GM12878 (cell line): ENCODE measurements at regions not wholly inside any gene's neighbourhood (a gene's known extent, or its start where the extent isn't known, plus 50 kb on each side); places are given as distances from the start of the nearest gene placed in this dataset.

ENCODE experiments used
- ATF7 ChIP-seq: fragments of 450-650 bp; IDR thresholded peaks from 2 replicates; pipeline ENCODE4 v1.6.1; 2016; ENCODE audit warnings: low read depth, mild to moderate bottlenecking
- BCL11A ChIP-seq: IDR thresholded peaks from 2 replicates; pipeline ENCODE4 v1.6.1; 2011; ENCODE audit warnings: low read depth, low read length
- CBFB ChIP-seq: IDR thresholded peaks from 2 replicates; pipeline ENCODE4 v1.6.1; 2016; ENCODE audit warnings: antibody characterized with exemption, low read depth
- NFIC ChIP-seq: IDR thresholded peaks from 2 replicates; pipeline ENCODE4 v1.6.1; 2012; ENCODE audit warnings: low read depth, mild to moderate bottlenecking, inconsistent platforms, low read length, moderate library complexity
- POLR2AphosphoS5 ChIP-seq: IDR thresholded peaks from 2 replicates; pipeline ENCODE4 v1.6.1; 2011; ENCODE audit warnings: mild to moderate bottlenecking, low read length, inconsistent platforms
- RAD21 ChIP-seq: IDR thresholded peaks from 2 replicates; pipeline ENCODE4 v1.6.1; 2011; ENCODE audit warnings: mild to moderate bottlenecking, low read depth, low read length, moderate library complexity; ENCODE audit not compliant: insufficient read depth
- STAT1 ChIP-seq: fragments of 450-650 bp; conservative IDR thresholded peaks from 2 replicates; pipeline ENCODE4 v1.6.1; 2014; ENCODE audit warnings: antibody characterized with exemption, mild to moderate bottlenecking
- TF ChIP-seq, protein P1 (sequence below): fragments of 450-650 bp; IDR thresholded peaks from 2 replicates; pipeline ENCODE4 v1.6.1; 2018; ENCODE audit warnings: mild to moderate bottlenecking, low read depth, moderate library complexity; ENCODE audit not compliant: partially characterized antibody
- TF ChIP-seq, protein P2 (sequence below): fragments of 450-650 bp; IDR thresholded peaks from 2 replicates; pipeline ENCODE4 v1.6.1; 2016; ENCODE audit warnings: mild to moderate bottlenecking
- TF ChIP-seq, protein P3 (sequence below): fragments of 450-650 bp; formaldehyde crosslinking; IDR thresholded peaks from 2 replicates; pipeline ENCODE4 v1.5.0; 2022; ENCODE audit warnings: mild to moderate bottlenecking, missing genetic modification characterization

DNA sequence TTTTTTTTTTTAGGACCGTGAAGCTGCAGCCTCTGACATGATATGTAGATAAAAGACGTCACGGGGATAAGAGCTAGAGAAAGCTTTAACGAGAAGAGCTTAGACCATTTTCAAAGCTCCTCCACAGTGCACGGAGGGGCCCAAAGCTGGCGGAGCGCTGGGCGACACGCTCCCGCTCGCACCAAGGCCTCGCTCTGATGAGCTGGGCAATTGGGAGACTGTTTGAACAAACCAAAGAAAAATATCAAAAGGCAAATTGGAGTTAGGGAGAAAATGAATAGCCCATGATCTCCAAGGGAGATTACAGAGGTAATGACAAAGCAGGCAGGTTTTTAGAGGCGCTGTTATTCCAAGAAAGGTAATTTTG is 179.4 kb downstream of the SREK1 start (continued):
- TF ChIP-seq, protein P1, sequence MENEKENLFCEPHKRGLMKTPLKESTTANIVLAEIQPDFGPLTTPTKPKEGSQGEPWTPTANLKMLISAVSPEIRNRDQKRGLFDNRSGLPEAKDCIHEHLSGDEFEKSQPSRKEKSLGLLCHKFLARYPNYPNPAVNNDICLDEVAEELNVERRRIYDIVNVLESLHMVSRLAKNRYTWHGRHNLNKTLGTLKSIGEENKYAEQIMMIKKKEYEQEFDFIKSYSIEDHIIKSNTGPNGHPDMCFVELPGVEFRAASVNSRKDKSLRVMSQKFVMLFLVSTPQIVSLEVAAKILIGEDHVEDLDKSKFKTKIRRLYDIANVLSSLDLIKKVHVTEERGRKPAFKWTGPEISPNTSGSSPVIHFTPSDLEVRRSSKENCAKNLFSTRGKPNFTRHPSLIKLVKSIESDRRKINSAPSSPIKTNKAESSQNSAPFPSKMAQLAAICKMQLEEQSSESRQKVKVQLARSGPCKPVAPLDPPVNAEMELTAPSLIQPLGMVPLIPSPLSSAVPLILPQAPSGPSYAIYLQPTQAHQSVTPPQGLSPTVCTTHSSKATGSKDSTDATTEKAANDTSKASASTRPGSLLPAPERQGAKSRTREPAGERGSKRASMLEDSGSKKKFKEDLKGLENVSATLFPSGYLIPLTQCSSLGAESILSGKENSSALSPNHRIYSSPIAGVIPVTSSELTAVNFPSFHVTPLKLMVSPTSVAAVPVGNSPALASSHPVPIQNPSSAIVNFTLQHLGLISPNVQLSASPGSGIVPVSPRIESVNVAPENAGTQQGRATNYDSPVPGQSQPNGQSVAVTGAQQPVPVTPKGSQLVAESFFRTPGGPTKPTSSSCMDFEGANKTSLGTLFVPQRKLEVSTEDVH = no peak
- TF ChIP-seq, protein P2, sequence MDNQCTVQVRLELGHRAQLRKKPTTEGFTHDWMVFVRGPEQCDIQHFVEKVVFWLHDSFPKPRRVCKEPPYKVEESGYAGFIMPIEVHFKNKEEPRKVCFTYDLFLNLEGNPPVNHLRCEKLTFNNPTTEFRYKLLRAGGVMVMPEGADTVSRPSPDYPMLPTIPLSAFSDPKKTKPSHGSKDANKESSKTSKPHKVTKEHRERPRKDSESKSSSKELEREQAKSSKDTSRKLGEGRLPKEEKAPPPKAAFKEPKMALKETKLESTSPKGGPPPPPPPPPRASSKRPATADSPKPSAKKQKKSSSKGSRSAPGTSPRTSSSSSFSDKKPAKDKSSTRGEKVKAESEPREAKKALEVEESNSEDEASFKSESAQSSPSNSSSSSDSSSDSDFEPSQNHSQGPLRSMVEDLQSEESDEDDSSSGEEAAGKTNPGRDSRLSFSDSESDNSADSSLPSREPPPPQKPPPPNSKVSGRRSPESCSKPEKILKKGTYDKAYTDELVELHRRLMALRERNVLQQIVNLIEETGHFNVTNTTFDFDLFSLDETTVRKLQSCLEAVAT = no peak
- TF ChIP-seq, protein P3, sequence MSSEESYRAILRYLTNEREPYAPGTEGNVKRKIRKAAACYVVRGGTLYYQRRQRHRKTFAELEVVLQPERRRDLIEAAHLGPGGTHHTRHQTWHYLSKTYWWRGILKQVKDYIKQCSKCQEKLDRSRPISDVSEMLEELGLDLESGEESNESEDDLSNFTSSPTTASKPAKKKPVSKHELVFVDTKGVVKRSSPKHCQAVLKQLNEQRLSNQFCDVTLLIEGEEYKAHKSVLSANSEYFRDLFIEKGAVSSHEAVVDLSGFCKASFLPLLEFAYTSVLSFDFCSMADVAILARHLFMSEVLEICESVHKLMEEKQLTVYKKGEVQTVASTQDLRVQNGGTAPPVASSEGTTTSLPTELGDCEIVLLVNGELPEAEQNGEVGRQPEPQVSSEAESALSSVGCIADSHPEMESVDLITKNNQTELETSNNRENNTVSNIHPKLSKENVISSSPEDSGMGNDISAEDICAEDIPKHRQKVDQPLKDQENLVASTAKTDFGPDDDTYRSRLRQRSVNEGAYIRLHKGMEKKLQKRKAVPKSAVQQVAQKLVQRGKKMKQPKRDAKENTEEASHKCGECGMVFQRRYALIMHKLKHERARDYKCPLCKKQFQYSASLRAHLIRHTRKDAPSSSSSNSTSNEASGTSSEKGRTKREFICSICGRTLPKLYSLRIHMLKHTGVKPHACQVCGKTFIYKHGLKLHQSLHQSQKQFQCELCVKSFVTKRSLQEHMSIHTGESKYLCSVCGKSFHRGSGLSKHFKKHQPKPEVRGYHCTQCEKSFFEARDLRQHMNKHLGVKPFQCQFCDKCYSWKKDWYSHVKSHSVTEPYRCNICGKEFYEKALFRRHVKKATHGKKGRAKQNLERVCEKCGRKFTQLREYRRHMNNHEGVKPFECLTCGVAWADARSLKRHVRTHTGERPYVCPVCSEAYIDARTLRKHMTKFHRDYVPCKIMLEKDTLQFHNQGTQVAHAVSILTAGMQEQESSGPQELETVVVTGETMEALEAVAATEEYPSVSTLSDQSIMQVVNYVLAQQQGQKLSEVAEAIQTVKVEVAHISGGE = no peak
- TF ChIP-seq ATF7 = no peak
- TF ChIP-seq RAD21 = no peak
- TF ChIP-seq CBFB = no peak
- TF ChIP-seq POLR2AphosphoS5 = no peak
- no peak for TF ChIP-seq NFIC
- TF ChIP-seq STAT1 = no peak
- TF ChIP-seq BCL11A = no peak
- TF ChIP-seq, all 136 proteins: peak for 0
